Parathyroid adenoma (tissue), 2 donors: ENCODE measurements at regions not wholly inside any gene's neighbourhood (a gene's known extent, or its start where the extent isn't known, plus 50 kb on each side); places are given as distances from the start of the nearest gene placed in this dataset.

Source experiments
- H2AFZ ChIP-seq: fragments of 300-600 bp; sonication (generic); one replicate; pipeline ENCODE4 v1.7.0; 2017; ENCODE audit warnings: antibody characterized with exemption, mild to moderate bottlenecking
- H3K27ac ChIP-seq: fragments of 300-600 bp; sonication (generic); one replicate; pipeline ENCODE4 v1.7.0; 2017
- H3K27me3 ChIP-seq: fragments of 300-600 bp; sonication (generic); one replicate; pipeline ENCODE4 v1.7.0; 2017; ENCODE audit warnings: low read length; ENCODE audit not compliant: control insufficient read depth, insufficient read depth
- H3K36me3 ChIP-seq: fragments of 300-600 bp; sonication (generic); one replicate; pipeline ENCODE4 v1.7.0; 2017; ENCODE audit warnings: low read length; ENCODE audit not compliant: control insufficient read depth, insufficient read depth
- H3K4me1 ChIP-seq: fragments of 300-600 bp; sonication (generic); one replicate; pipeline ENCODE4 v1.7.0; 2017; ENCODE audit warnings: control low read depth
- H3K4me2 ChIP-seq: fragments of 300-600 bp; sonication (generic); one replicate; pipeline ENCODE4 v1.7.0; 2017; ENCODE audit warnings: low read length
- H3K4me3 ChIP-seq: fragments of 300-600 bp; sonication (generic); one replicate; pipeline ENCODE4 v1.7.0; 2017; ENCODE audit warnings: low read depth, low read length
- H3K79me2 ChIP-seq: fragments of 300-600 bp; sonication (generic); one replicate; pipeline ENCODE4 v1.7.0; 2017; ENCODE audit warnings: control low read depth
- H3K9ac ChIP-seq: fragments of 300-600 bp; sonication (generic); one replicate; pipeline ENCODE4 v1.7.0; 2017; ENCODE audit warnings: mild to moderate bottlenecking
- H3K9me3 ChIP-seq: fragments of 300-600 bp; sonication (generic); one replicate; pipeline ENCODE4 v1.7.0; 2017; ENCODE audit warnings: low read length; ENCODE audit not compliant: control insufficient read depth
- TF ChIP-seq, protein P1 (sequence below): fragments of 300-600 bp; sonication (generic); IDR thresholded peaks from one replicate; pipeline ENCODE4 v1.7.0; 2017; ENCODE audit warnings: antibody characterized with exemption, mild to moderate bottlenecking
- donor health status: primary hyperparathyroidism.

DNA sequence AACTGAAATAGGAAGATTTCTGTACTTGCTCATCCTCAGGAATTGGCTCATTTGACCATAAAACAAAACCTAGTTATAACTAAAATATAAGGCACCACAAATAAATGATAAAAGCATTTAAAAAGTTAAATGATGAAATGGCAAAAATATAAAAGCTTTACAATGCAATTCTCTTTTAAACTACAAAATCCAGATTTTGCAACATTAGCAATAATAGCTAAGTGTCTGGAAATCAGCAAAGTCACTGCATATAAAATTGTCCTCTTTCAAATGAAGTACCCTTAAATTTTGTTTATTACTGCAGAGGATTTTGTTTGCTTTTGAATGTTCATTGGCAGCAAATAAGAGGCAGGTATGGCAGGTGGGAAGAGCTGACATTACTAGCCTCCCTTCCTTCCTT is 270.4 kb upstream of the RSPO3 start:
- Histone ChIP-seq H3K9ac (no peak overlapping the region), H3K9me3 (no peaks in the 10 kb centered on the region), H3K36me3 (no peaks in the 10 kb centered on the region), H3K27me3 (no peaks in the 10 kb centered on the region), H3K4me3 (no peak overlapping the region), H3K79me2 (no peaks in the 10 kb centered on the region), H3K4me1 (no peaks in the 10 kb centered on the region), H3K27ac (no peak overlapping the region), H2AFZ (no peak overlapping the region), H3K4me2 (no peak overlapping the region)
- TF ChIP-seq, protein P1, sequence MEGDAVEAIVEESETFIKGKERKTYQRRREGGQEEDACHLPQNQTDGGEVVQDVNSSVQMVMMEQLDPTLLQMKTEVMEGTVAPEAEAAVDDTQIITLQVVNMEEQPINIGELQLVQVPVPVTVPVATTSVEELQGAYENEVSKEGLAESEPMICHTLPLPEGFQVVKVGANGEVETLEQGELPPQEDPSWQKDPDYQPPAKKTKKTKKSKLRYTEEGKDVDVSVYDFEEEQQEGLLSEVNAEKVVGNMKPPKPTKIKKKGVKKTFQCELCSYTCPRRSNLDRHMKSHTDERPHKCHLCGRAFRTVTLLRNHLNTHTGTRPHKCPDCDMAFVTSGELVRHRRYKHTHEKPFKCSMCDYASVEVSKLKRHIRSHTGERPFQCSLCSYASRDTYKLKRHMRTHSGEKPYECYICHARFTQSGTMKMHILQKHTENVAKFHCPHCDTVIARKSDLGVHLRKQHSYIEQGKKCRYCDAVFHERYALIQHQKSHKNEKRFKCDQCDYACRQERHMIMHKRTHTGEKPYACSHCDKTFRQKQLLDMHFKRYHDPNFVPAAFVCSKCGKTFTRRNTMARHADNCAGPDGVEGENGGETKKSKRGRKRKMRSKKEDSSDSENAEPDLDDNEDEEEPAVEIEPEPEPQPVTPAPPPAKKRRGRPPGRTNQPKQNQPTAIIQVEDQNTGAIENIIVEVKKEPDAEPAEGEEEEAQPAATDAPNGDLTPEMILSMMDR = no peak

DNA sequence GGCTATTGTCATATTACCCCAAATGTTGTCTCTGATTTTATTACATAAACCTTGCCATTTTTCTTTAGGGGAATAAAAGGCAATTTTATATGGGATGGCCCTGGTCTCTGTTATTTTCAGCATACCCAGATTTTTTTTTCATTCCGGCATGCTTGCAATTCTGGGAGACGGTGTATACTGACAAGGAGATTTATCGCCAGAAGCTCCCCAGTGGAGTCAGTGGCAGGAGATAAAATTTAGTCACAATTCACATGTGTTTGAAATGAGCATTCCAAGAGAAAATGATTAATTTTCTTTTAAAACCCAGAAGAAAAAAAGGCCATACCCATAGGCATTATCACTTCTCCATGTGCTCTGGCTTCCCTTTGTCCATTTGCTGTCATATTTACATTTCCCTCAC is 250.8 kb upstream of the RSPO3 start:
- Histone ChIP-seq H3K4me3 (no peak overlapping the region), H3K4me1 (no peaks in the 10 kb centered on the region), H2AFZ (no peak overlapping the region), H3K79me2 (no peaks in the 10 kb centered on the region), H3K9me3 (no peaks in the 10 kb centered on the region), H3K4me2 (no peak overlapping the region), H3K27me3 (no peaks in the 10 kb centered on the region), H3K9ac (no peak overlapping the region), H3K36me3 (no peaks in the 10 kb centered on the region), H3K27ac (no peak overlapping the region)
- TF ChIP-seq, protein P1 = no peak

DNA sequence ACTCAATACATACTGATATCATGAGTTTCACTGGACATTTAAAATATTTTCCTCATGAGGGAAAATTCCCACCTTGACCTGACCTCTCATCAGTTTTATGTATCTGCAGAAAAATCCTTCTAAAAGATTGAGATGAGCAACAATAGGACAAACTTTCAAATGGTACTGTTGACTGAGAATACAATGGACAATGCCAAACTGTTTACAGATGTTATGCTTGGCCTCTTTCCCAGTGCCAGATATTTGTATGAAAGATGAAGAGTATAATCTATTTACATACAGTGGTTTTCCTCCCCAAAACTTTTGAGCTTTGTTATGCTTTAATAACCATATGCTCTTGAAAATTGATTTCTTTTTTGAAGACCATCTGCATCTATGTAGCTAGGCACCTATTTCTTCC is 245.1 kb upstream of the RSPO3 start:
- Histone ChIP-seq H3K4me1 (no peaks in the 10 kb centered on the region), H3K4me2 (no peak overlapping the region), H3K9ac (no peak overlapping the region), H3K79me2 (no peaks in the 10 kb centered on the region), H3K27me3 (no peaks in the 10 kb centered on the region), H3K4me3 (no peak overlapping the region), H3K36me3 (no peaks in the 10 kb centered on the region), H3K9me3 (no peaks in the 10 kb centered on the region), H3K27ac (no peak overlapping the region), H2AFZ (no peak overlapping the region)
- TF ChIP-seq, protein P1 = no peak

DNA sequence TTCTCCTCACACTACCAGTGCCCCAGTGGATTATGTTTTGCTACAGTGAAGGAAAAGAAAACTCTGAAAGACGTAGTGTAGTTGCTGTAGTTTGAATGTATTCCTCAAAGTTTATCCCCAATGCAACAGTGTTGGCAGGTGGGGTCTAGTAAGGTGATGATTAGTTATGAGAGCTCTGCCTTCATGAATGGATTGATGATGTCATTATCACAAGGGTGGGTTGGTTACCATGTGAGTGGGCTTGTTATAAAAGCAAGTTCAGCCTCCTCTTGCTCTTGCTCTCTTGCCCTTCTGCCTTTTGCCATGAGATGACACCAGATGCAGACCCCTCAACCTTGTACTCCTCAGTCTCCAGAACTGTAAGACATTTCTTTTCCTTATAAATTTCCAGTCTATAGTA is 244.7 kb upstream of the RSPO3 start:
- TF ChIP-seq, protein P1 = no peak
- H2AFZ ChIP-seq = no peak overlapping the region
- H3K4me3 ChIP-seq = no peak overlapping the region

DNA sequence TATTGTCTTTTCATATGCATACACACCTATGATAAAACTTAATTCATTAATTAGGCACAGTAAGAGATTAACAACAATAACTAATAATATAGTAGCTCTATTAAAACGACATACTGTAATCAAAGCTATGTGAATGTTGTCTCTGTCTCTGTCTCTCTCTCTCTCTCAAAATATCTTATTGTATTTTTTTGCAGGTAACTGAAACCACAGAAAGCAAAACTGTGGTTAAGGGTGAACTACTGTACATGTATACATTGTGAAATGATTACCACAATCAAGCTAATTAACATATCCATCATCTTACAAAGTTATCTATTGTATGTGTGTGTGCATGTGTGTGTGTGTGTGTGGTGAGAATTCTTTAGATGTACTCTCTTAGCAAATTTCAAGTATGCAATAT is 242.0 kb upstream of the RSPO3 start:
- Histone ChIP-seq H3K27me3 (no peaks in the 10 kb centered on the region), H3K4me1 (no peaks in the 10 kb centered on the region), H3K4me2 (no peak overlapping the region), H3K9me3 (no peaks in the 10 kb centered on the region), H3K4me3 (no peak overlapping the region), H3K79me2 (no peaks in the 10 kb centered on the region), H3K36me3 (no peaks in the 10 kb centered on the region), H3K9ac (no peak overlapping the region), H3K27ac (no peak overlapping the region), H2AFZ (no peak overlapping the region)
- TF ChIP-seq, protein P1 = no peak

More for the DNA sequence above, 244.7 kb upstream of the RSPO3 start:
- Histone ChIP-seq H3K4me1 (no peaks in the 10 kb centered on the region), H3K9ac (no peak overlapping the region), H3K27ac (no peak overlapping the region), H3K27me3 (no peaks in the 10 kb centered on the region), H3K9me3 (no peaks in the 10 kb centered on the region), H3K4me2 (no peak overlapping the region), H3K36me3 (no peaks in the 10 kb centered on the region), H3K79me2 (no peaks in the 10 kb centered on the region)
